HG03378 (cell line): ENCODE measurements at regions not wholly inside any gene's neighbourhood (a gene's known extent, or its start where the extent isn't known, plus 50 kb on each side); places are given as distances from the start of the nearest gene placed in this dataset.

ENCODE experiments used
- ATAC-seq: cut with Tn5 transposase; IDR thresholded peaks from one replicate; pipeline ENCODE4 v1.9.1; 2021; ENCODE audit warnings: mild to moderate bottlenecking, moderate library complexity; ENCODE audit not compliant: unreplicated experiment

DNA sequence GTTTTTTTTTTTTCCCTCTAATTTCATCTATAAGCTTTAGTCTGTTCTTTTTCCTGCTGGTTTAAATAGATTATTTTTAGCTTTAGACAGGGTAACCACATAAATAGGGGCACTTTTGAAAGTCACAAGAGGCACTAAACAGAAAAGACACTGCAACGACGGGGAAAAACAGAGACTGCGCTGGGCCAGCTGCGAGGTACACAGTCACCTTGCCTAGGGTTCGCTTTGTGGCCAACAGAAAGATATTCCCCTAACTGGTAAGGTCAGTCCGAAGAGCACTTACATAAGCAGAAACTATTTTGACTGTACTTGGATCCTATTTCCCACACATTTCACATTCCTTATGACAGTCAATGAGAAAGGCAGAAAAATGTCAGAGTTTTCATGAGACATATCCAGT lies 175.6 kb upstream of the PHF14 start:
- ATAC-seq: no peak

DNA sequence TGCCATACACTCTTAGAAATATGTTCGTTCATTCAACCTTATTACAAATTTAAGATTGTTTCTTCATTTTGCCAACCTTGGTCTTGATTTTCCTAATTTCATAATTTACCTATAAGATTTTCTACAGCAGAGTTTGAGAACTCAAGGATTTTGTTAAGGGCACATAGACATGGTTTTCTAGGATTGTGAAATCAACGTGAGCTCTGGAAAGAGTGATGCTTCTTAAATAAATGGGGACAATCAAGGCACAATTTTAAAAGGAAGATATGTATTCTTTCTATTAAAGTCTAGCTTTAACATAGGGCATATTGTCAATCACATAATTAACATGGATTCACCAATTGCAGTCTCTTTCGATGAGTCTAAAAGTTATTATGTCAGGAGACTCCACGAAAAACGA lies 174.2 kb upstream of the PHF14 start:
- ATAC-seq: no peak

DNA sequence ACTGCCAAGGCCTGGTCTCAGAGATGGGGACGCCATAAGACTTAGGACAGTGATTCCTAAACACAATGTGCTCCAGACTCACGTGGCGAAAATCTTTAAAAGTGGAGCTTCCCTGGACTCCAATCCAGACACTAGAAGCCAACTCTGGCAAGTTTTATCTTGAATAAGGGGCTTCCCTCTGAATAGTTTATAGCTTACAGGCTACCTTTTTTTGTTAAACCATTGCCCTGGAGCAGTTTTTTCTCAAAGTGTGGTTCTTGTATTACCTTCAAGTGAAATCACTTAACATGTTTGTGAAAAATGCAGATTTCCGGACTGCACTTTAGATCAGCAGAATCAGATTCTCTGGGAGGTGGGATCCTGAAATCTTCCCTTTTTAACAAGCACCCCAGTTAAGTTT lies 171.7 kb upstream of the PHF14 start:
- ATAC-seq: no peak

DNA sequence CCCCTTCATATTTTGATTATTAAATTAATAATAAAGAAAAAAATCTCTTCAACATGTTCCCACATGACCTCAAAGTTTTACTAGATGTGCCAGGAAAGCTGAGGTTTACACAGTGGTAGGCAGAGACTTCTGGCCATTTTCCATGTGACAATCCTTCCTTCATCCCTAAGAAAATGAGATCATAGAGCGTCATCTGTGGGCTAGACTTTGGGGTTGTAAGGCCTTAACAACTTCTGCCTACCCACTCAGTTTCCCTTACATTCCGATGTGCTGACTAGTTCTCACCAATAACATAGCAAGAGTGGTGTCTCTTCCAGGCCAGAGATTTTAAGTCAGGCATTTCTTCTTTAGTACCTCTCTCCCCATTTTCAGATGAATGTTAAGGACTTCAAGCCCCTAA lies 171.1 kb upstream of the PHF14 start:
- no peak for ATAC-seq

DNA sequence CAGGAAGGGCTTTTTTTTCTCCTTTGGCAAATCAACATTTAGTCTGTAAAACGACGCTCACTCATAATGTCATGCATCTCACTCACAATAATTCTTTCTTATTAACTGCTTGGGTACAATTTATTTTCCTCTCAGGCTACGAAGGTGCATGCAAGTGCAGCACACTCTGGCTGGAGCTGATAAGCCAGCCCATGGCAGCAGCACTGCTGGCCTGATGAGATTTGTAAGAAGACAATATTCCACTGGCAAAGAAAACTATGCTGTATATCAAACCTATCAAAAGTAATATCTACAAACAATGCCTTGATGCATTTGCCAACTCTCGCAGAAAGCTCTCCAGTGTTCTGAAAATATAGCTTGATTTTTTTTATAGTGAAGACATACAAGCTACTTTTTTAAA lies 170.0 kb upstream of the PHF14 start:
- ATAC-seq: no peak

DNA sequence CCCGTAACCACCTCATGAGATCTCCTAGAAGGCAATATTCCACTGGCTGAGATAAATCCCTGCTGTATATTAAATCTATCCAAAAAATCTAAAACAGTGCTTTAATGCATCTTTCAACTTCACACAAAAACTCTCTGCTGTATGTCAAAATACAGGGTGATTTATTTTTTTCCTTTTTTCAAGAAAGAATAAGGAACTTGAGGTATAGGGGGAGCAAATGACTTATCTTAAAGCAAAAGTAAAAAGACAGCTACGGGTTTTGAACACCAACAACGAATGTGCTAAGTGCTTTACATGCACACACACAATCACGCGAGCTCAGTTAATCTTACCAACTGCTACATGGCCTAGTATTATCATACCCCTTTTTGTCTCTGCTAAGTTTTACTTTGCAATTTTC lies 168.9 kb upstream of the PHF14 start:
- no peak for ATAC-seq

DNA sequence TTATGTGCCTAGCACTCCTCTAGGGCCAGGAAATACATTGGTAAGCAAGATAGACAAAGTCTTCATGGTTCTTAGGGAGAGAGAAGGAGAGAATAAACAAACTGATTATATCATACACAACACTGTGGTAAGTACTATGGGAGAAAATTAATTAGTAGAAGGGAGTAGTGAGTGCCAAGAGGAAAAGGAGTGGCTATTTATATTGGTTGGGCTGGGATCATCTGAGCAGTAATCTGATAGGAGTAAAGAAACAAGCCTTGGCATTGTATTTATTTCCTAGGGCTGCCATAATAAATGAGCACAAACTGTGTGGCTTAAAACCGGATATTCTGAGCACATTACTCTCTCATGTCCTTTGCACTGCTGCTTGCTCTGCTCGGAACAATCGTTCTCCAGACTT lies 158.1 kb upstream of the PHF14 start:
- ATAC-seq: no peak

DNA sequence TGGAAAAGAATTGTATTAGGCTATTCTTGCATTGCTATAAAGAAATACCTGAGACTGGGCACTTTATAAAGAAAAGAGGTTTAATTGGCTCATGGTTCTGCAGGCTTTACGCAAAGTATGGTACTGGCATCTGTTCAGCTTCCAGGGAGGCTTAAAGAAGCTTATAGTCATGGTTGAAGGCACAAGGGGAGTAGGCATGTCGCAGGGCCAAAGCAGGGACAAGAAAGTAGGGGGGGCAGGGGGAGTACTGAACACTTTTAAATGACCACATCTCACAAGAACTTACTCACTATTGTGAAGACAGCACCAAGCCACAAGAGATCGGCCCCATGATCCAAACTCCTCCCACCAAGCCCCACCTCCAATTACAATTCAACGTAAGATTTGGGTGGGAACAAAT lies 152.5 kb upstream of the PHF14 start:
- ATAC-seq: no peak

DNA sequence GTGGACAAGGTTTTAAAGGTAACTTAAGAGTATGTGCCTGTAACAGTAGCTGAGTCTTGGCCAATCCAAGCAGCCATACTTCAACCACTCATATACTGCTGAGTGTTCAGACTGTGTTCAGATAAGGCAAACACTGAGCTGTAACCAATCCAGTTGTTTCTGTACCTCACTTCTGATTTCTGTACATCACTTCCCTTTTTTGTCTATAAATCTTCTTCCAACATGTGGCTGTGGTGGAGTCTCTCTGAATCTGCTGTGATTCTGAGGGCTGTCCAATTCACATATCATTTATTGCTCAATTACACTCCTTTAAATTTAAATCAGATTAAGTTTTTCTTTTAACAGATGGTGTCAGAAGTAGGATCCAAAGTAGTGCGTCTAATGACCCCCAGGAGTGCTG lies 149.5 kb upstream of the PHF14 start:
- no peak for ATAC-seq

DNA sequence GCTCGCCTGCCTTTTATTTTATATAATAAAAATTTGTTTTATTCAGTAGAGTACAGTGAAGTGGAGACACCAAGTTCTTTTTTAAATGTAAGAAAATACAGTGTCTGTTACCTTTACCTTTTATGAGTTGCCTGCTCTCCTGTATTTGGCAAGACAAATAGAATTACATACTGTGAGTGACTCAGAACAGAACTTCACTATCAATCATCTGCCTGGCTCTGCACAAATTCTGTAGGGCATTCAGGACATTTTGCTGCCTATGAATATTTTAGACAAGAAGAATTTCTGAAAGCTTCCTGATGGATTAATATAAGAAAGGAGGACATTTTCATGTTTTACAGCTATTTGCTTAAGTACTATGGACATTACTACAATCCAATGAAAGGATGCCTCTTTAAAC lies 135.4 kb upstream of the PHF14 start:
- ATAC-seq: no peak

DNA sequence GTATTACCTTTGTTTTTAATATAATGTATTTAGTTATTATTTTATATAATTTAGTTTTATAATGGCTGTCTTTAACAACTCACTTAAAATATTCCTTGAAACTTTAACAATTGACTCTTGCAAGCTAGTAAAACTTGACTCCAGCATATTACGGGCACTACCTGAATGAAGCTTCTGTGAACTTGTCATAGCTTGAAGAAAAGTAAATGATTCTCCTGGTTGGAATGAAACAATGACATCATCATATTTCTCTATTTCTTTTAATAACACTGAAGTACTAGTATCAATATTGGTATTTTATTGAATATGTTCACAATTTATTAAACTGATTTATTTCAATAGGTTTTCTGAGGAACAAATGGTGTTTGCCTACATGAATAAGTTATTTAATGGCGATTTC lies 128.4 kb upstream of the PHF14 start:
- ATAC-seq: no peak

DNA sequence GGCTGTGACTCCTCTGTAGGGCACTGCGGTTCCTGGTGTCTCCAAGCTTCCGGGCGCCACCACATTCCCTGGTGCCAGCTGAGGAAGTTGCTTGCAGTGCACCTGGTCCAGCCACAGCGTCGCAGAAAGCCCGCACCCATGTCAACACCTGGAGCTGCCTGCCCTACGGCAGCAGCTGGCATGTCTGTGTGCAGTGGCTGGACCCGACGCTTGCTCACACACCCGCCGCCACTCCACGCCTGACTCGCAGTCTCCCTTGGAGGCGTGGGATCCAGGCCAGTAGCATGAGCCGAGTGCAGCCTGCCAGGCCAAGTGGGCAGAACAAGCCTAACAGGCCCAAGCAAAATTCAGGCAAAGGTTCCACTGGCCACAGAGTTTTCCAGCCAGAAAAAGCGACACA lies 118.1 kb upstream of the PHF14 start:
- ATAC-seq: no peak

DNA sequence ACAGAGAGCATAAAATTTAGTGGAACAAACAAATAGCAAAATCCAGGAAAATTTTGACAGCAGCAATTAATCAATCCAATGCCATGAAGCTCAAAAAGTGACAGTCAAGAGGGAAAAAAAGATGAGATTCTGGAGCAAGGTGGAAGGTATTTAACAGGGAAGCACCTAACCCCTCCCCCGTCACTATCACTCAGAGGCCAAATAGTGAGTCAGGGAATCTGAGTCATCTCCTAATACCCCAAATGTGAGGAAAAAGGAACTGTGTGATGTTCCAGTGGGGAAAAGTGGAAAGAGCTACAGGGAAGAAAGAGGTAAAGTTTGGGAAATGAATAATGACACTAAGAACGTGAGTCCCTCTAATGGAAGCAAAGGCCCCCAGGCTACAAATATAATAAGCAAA lies 113.2 kb upstream of the PHF14 start:
- ATAC-seq: no peak

DNA sequence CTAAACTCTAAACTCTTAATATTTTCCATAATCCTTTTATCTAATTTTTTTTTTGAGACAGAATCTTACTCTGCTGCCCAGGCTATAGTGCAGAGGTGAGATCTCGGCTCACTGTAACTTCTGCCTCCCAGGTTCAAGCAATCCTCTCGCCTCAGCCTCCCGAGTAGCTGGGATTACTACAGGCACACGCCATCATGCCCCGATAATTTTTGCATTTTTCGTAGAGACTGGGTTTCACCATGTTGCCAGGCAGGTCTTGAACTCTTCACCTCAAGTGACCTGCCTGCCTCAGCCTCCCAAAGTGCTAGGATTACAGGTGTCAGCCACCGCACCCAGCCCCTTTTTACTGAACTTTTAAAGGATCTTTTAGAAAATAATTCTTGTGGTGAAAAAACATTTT lies 110.2 kb upstream of the PHF14 start:
- ATAC-seq: no peak

DNA sequence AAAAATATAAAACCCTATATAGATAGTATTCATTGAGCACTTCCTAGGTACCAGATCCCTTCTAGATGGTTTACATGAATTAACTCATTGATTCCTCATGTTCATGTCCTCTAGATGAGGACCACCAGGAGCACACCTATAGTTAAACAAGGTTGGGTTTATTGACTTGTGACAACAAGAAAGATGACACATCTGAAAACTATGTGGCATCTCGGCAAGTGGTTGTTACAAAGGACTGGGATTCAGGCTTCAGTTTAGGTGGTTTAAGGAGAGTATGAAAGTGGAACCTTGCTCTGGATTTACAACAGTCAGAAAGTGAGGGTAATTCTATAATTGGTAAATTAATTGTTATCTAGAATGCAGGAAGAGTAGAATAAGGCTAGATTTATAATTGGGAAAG lies 99.0 kb upstream of the PHF14 start:
- no peak for ATAC-seq

DNA sequence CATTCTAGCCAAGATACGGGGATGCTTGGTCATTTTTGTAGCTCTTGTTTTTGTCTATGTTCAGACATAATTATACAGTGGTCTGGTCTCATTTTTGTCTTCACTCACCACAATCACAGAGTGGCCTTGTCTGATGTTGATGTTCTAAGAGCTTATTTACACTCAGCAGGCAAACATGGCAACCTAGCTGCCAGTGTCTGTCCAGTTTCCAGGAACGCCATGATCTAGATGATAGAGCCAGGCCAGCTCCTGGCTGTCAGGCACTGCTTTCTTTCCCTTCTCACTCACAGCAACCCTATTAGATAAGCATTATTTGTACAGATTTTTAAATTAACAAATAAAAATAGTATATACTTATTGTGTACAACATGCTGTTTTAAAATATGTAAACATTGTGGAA lies 98.6 kb upstream of the PHF14 start:
- no peak for ATAC-seq

DNA sequence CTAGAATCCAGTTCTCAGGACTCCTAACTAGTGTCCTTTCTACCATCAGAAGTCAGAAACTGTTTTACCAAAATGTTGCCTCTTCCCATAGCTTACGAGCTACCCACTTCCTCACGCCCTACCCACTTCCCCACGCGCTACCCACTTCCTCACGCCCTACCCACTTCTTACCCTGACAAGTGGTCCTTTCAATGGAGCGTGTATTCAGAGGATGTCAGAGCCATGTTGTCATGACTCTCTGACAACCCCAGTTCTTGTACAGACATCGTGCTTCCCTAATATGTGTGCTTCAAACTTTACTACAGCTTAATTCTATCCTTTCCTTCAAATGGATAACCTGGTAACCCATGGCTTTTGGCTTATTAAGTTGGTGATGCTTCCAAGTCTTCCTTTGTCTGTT lies 84.8 kb upstream of the PHF14 start:
- peak; percentile 20 for ATAC-seq

DNA sequence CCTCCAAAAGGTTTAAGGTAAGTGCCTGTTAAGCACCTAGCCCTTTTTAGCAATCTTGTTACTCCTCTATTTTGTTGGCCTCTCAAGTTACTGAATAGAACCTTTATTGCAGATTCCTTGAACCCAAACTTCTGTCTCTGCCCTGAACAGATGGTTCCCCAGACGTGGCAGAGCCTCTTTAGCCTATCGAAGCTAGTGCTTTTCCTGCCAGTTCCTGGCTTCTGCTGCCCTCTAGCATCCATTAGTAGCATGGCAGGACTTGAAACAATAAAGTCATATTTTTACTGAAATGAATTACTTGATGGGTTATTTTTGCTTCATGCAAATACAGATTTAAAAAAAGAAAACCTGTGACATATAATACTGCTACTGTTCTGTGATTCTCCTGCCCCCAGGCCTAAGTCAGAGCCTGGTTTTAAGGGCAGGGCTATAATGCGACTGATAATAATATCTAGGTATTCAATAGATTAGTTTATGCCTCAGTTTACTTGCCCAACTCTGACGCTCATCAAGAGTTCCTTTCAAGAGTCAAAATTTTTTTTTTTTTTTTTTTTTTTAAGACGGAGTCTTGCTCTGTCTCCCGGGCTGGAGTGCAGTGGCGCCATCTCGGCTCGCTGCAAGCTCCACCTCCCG lies 84.3 kb upstream of the PHF14 start:
- ATAC-seq: peak; percentile 94

DNA sequence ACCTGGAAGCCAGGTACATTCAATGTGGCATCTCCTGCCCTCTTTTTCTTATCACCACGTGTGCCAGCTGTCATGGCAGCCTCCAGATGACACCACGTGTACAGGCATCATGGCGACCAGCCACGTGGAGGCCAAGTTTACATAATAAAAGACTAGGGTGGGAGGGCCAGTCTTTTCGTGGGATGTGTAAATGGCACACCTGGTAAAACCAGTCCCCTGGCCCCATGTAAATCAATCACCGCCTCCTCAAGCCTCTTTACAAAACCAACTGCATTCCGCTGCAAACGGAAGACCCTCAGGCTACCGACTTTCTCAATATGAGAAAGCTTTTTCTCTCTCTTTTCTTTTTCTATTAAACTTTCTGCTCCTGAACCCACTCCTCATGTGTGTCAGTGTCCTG lies 65.1 kb upstream of the PHF14 start:
- no peak for ATAC-seq

DNA sequence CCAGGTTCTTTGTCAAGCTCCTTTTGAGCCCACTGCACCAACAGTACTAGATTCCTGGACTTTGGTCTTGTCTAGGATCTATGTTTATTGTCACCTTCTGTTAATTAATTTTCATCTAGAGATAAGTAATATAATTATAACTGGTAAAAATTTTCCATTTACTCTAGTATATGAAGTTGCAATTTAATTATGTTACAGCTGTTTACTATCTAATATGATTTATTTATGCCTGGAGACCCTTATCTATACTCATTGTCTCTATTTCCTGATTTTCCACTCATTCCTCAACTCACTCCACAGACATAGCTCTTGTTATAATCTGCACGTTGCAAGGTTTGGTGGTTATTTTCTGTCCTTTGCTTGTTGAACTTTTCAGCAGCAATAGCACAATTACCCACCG lies 63.2 kb upstream of the PHF14 start:
- ATAC-seq: no peak

DNA sequence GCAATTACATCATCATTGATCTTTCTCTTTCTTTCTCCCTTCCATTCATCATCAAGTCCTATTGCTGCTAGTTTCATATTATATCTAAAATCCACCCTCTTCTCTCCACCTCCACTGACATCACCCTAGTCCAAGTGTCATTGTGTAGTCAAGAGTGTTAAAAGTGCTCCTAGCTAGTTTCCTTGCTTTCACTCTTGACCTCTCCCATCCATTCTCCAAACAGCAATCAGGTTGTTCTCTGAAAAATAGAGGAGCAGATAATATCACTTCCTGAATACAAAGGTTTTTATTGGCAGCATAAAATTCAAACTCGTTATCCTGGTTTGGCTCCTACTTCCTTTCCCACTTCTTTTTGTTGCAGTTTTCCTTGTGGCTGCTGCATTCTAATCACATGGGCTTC lies 61.6 kb upstream of the PHF14 start:
- ATAC-seq: no peak

DNA sequence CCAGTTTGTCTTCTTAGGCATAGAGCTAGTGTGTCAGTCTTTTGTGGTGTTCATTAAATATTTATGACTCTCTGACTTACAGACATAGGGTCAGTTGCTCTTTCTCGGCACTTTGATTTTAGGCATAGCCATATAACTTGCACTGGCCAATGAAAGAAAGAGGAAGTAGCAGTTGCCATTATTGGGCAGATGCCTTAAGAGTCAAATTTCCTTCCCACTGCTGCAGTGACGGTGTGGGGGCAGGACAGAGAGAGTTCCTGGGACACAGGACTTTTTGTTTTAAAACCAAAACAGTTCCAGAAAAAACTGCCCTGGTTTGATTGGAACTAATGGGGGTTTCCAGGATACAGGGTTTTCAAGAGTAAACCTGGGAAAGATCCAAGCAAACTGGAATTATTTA lies 60.2 kb upstream of the PHF14 start:
- ATAC-seq: no peak

DNA sequence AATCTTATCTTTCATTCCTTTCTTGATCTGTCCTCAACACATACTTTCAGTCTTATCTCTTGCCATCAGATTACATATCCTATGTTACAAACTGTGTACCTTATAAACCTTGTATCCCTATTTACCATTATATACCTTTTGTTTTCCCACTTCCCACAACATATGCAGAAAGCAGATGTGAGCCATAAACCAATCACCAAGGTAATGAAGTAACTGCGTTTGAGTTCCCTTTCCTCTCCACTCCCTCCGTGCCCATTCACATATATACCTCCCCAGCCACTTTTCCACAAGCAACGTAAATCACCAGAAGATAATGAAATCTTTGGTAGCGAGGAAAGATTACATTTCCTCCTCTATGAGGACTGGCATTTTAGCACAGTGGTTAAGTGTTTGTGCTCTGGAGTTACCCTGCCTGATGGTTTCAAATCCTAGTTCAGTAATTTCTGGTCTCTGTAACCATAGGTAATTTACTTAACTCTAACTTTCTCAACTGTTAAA lies 55.5 kb upstream of the PHF14 start:
- ATAC-seq: no peak

DNA sequence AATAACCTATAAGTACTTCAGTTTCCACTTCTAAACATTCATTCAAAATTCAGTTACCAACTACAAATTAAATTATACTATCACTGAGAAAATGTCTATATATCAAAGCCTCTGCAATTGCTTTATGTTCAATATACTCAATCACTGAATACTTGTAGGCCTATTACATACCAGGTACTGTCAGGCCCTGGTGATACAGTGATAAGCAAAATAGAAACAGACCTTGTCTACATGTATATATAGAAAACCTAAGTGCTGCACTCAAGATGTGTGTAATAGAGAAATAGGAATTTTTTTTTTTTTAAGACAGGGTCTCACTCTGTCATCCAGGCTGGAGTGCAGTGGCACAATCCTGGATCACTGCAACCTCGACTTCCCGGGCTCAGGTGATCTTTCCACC lies 53.7 kb upstream of the PHF14 start:
- no peak for ATAC-seq
